Prostate gland (tissue), 2 donors: ENCODE measurements at regions not wholly inside any gene's neighbourhood (a gene's known extent, or its start where the extent isn't known, plus 50 kb on each side); places are given as distances from the start of the nearest gene placed in this dataset.
A peak's percentile ranks its signal among the peaks of the same experiment; 100 is the strongest.

ENCODE experiments used
- DNase-seq: peaks from one replicate; pipeline ENCODE4 v3.0.0-alpha.2; 2019; ENCODE audit warnings: low spot score
- H3K27ac ChIP-seq, 2 donors: fragments of 200-600 bp; sonication (generic); 2 replicates each; pipeline ENCODE4 v1.5.1; 2017 to 2019
- H3K27me3 ChIP-seq: fragments of 200-600 bp; sonication (generic); replicated peaks from 2 replicates; pipeline ENCODE4 v1.5.1; 2019; ENCODE audit not compliant: insufficient read depth
- H3K36me3 ChIP-seq, 2 donors: fragments of 200-600 bp; sonication (generic); 1 replicate in 1 of 2; 2 replicates in 1 of 2; pipeline versions ENCODE4 v1.5.1 to v1.8.1; 2017 to 2019
- H3K4me1 ChIP-seq: fragments of 200-600 bp; sonication (generic); replicated peaks from 2 replicates; pipeline ENCODE4 v1.5.1; 2019
- H3K4me3 ChIP-seq, 2 donors: fragments of 200-600 bp; sonication (generic); 2 replicates each; pipeline ENCODE4 v1.5.1; 2017 to 2019
- H3K9me3 ChIP-seq: fragments of 200-600 bp; sonication (generic); 2 replicates; pipeline ENCODE4 v1.5.1; 2017
- POLR2A ChIP-seq: fragments of 450-650 bp; IDR thresholded peaks from one replicate; pipeline ENCODE4 v1.6.1; 2016; ENCODE audit warnings: antibody characterized with exemption, mild to moderate bottlenecking
- POLR2AphosphoS5 ChIP-seq: sonication (generic); formaldehyde crosslinking; IDR thresholded peaks from one replicate; pipeline ENCODE4 v1.6.1; 2017; ENCODE audit warnings: antibody characterized with exemption
- WGBS: methylation state at CpG from one replicate; pipeline ENCODE4 v1.1.5; 2018; 5-methylcytosine and 5-hydroxymethylcytosine counted together
- intact Hi-C: fragments of 100-400 bp; cut with DNase I; formaldehyde crosslinking; loops from one replicate; pipeline ENCODE4 v1.14.2; 2022
- TF ChIP-seq, protein P1 (sequence below), 4 experiments: fragments of 200-600 bp in 2 of 4; fragments of 450-650 bp in 2 of 4; sonication (generic) in 2 of 4; IDR thresholded peaks; 1 replicate in 3 of 4; 2 replicates in 1 of 4; pipeline ENCODE4 v1.5.1; 2016 to 2019; ENCODE audit warnings: antibody characterized with exemption in 4 of 4, mild to moderate bottlenecking in 2 of 4, moderate library complexity in 2 of 4

GRCh38 chr7:18290223-18290622, 205.3 kb upstream of the HDAC9 start:
- 65% methylated on average over 5 of the region's 5 CpGs for WGBS
- Histone ChIP-seq H3K4me1 (no peaks in the 10 kb centered on the region), H3K4me3 (no peak overlapping the region)

DNA sequence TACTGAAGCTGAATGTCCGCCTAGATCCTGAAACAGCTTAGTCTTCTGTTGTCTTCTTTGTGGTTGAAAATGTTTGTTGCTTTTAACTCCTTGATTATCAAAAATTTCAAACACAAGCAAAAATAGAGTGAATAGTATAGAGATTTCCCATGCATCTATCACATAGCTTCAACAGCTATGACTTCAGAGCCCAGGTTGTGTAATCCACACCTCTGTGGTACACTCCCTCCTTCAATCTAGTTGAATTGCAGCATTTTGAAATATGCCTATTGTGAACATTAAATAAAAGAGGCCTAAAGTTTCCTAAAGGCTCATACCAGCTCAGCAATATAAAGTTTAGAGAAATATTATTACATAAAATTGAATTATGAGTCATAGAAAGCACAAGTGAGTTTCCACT, 204.7 kb upstream of the HDAC9 start:
- H3K4me3 ChIP-seq: no peak overlapping the region
- intact Hi-C loops: loop anchor here (10.0 kb wide), 1 partner anchor 66 kb away; no protein-coding TSS in a partner anchor
- H3K9me3 ChIP-seq: no peaks in the 10 kb centered on the region
- H3K27ac ChIP-seq: no peak overlapping the region
- no peaks in the 10 kb centered on the region for H3K4me1 ChIP-seq
- WGBS: 90% methylated on average over 1 of the region's 1 CpG
- H3K27me3 ChIP-seq: no peaks in the 10 kb centered on the region
- DNase-seq: no peak
- TF ChIP-seq, protein P1, sequence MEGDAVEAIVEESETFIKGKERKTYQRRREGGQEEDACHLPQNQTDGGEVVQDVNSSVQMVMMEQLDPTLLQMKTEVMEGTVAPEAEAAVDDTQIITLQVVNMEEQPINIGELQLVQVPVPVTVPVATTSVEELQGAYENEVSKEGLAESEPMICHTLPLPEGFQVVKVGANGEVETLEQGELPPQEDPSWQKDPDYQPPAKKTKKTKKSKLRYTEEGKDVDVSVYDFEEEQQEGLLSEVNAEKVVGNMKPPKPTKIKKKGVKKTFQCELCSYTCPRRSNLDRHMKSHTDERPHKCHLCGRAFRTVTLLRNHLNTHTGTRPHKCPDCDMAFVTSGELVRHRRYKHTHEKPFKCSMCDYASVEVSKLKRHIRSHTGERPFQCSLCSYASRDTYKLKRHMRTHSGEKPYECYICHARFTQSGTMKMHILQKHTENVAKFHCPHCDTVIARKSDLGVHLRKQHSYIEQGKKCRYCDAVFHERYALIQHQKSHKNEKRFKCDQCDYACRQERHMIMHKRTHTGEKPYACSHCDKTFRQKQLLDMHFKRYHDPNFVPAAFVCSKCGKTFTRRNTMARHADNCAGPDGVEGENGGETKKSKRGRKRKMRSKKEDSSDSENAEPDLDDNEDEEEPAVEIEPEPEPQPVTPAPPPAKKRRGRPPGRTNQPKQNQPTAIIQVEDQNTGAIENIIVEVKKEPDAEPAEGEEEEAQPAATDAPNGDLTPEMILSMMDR (IDR thresholded peaks at IDR 0.05): no peak
- TF ChIP-seq POLR2A (no peak), POLR2AphosphoS5 (no peak)
- H3K36me3 ChIP-seq: no peaks in the 10 kb centered on the region

More at GRCh38 chr7:18290223-18290622, 205.3 kb upstream of the HDAC9 start:
- Histone ChIP-seq H3K36me3 (no peaks in the 10 kb centered on the region), H3K9me3 (no peaks in the 10 kb centered on the region), H3K27ac (no peak overlapping the region), H3K27me3 (no peaks in the 10 kb centered on the region)
- TF ChIP-seq POLR2A: no peak
- no peak for TF ChIP-seq POLR2AphosphoS5
- TF ChIP-seq, protein P1 (IDR thresholded peaks at IDR 0.05): no peak
- intact Hi-C loops: loop anchor here (10.0 kb wide), 1 partner anchor 65 kb away; no protein-coding TSS in a partner anchor
- no peak for DNase-seq

GRCh38 chr7:18292584-18292983, 203.0 kb upstream of the HDAC9 start:
- Histone ChIP-seq H3K27me3 (no peaks in the 10 kb centered on the region), H3K27ac (peak overlapping the region in 1 of 2 donors; percentile 48), H3K36me3 (no peaks in the 10 kb centered on the region), H3K4me1 (no peaks in the 10 kb centered on the region), H3K4me3 (no peak overlapping the region), H3K9me3 (no peaks in the 10 kb centered on the region)
- peak; percentile 15 for TF ChIP-seq POLR2AphosphoS5
- no peak for TF ChIP-seq POLR2A
- 16% methylated on average over 2 of the region's 2 CpGs for WGBS
- DNase-seq: no peak
- intact Hi-C loops: loop anchor here (10.0 kb wide), 1 partner anchor 68 kb away; no protein-coding TSS in a partner anchor

- Histone ChIP-seq H3K36me3 (no peaks in the 10 kb centered on the region), H3K27ac (no peak overlapping the region), H3K27me3 (no peaks in the 10 kb centered on the region), H3K9me3 (no peaks in the 10 kb centered on the region), H3K4me3 (no peak overlapping the region), H3K4me1 (no peaks in the 10 kb centered on the region)
- no peak for TF ChIP-seq POLR2AphosphoS5
- no peak for TF ChIP-seq POLR2A
- TF ChIP-seq, protein P1 (IDR thresholded peaks at IDR 0.05): no peak
- intact Hi-C loops: loop anchor here (10.0 kb wide), 1 partner anchor 69 kb away; no protein-coding TSS in a partner anchor
- no peak for DNase-seq
- 88% methylated on average over 2 of the region's 2 CpGs for WGBS
Measured at GRCh38 chr7:18293759-18294158, 201.8 kb upstream of the HDAC9 start.

DNA sequence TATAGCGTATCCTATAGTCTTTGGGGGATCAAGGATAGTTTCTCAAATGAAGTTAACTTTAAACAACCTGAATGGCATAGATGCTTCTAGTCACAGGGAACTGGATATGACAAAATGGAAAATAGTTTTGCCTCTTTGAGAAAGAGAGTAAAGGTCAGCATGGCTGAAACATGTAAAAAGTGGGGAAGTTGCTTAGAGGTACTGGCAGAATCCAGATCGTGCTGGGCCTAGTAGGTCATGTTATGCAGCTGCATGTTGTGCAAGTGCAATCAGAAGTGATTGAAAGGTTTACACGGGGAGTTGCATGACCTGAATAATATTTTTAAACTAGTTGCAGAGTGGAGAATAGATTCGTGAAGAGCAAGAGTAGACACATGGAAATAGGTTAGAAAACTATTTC, 201.1 kb upstream of the HDAC9 start:
- Histone ChIP-seq H3K27me3 (no peaks in the 10 kb centered on the region), H3K9me3 (no peaks in the 10 kb centered on the region), H3K4me1 (no peaks in the 10 kb centered on the region), H3K27ac (no peak overlapping the region), H3K36me3 (no peaks in the 10 kb centered on the region), H3K4me3 (no peak overlapping the region)
- TF ChIP-seq POLR2AphosphoS5 (no peak), POLR2A (no peak)
- TF ChIP-seq, protein P1 (IDR thresholded peaks at IDR 0.05): no peak
- WGBS: 93% methylated on average over 4 of the region's 4 CpGs
- no peak for DNase-seq
- intact Hi-C loops: loop anchor here (10.0 kb wide), 1 partner anchor 70 kb away; no protein-coding TSS in a partner anchor
